ENCODE measurements at regions not wholly inside any gene's neighbourhood (a gene's known extent, or its start where the extent isn't known, plus 50 kb on each side); places are given as distances from the start of the nearest gene placed in this dataset.
A peak's percentile ranks its signal among the peaks of the same experiment; 100 is the strongest.

DNA sequence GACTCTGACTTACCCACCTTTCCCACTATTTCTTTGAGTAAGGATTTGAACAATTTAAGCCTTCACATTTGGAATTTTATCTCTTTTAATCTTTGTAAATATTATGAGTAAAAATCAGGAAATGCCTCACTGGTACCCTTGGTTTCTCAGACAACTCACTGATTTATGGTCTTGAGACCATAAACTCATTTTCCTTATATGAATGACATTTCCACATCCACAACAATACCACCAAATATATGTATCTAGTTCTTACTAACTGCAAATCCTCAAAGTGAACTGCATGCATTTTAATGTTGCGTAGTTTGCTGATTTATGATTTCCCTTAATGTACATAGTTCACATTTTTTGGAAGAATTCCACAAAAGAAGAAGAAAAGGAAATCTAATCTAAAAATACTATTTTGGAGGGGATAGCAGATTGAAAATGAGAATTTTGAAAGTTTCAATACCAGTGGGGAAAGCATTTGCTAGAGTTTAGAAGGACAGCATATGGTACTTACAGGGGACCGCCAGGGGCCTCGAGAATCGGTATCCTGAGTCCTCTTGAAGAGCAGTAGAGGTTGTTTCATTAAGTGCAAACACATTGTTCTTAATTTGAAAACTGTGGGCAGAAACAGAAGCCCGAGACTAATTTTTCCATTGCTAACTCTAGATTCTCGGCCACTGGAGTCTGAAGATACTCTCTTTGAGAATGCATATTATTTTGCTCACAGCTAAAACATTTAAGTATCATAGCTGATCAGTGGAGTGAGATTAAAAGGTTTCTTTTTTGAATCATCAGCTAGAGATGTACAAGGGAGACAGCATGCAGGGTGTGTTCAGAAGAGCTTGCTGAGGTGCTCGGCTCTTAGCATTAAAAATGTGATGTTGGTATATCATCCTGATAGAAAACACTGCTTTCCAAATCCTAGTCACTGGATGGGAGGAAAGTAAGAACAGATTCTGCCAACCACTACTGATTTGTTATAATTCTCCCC lies 964.0 kb downstream of the GATA3 start:
- Mint-ChIP-seq H3K9me3 (no peaks in the 10 kb centered on the region), H3K4me3 (peak overlapping the region; percentile 25), H3K27me3 (peaks cover 36% of the 10 kb centered on the region), H3K27ac (ENCODE audit: low read depth) (peak overlapping the region; percentile 59), H3K4me1 (no peaks in the 10 kb centered on the region), H3K36me3 (ENCODE audit: insufficient read depth) (no peaks in the 10 kb centered on the region)
- ATAC-seq (replicated peaks; ENCODE audit: extremely low read depth, poor library complexity, severe bottlenecking): no peak
- DNase-seq (ENCODE audit: low spot score in 2 of 2): no peak

DNA sequence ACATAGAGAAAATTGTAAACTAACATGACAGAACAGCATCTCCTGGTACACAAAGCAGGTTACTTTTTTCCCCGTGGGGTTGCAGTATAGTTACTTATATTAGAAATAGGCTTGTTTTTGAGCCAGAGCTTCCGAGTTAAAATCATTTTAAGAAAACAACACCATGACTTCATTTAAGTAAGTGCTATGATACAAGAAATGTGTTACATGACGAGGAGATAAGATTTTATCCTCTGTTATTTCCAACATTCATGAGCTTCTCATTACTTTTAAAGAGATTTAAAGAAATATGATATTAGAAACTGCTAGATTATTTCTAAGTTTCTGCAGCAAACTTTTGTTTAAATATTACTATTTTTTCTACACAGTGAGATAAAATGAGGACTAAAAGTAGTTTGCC lies 968.7 kb downstream of the GATA3 start:
- Mint-ChIP-seq H3K4me3 (no peak overlapping the region), H3K9me3 (no peaks in the 10 kb centered on the region), H3K27ac (ENCODE audit: low read depth) (no peak overlapping the region), H3K27me3 (peaks cover 25% of the 10 kb centered on the region), H3K4me1 (no peaks in the 10 kb centered on the region), H3K36me3 (ENCODE audit: insufficient read depth) (no peaks in the 10 kb centered on the region)
- ATAC-seq (replicated peaks; ENCODE audit: extremely low read depth, poor library complexity, severe bottlenecking) (no peak), DNase-seq (ENCODE audit: low spot score in 2 of 2) (no peak)

DNA sequence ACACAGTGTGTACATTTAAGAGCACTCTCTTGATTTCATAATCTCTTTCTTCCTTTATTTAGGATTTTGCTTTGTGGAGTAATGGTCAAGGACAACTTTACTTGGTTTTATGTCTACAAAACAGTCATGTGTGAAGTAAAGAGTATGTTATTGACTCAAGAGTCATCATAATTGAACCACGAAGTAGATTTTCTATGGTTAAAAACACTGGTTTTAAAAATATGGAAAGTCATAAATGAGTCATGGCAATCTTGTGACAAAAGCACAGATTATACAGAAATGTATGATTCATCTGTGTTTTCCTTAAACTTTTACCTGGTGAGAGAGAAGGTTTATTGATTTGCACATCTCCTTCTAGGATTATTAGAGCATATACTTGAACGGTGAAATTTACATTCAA lies 969.7 kb downstream of the GATA3 start:
- H3K27me3 Mint-ChIP-seq: peaks cover 25% of the 10 kb centered on the region
- H3K4me1 Mint-ChIP-seq: no peaks in the 10 kb centered on the region
- H3K4me3 Mint-ChIP-seq: no peak overlapping the region
- H3K27ac Mint-ChIP-seq (ENCODE audit: low read depth): no peak overlapping the region
- DNase-seq (ENCODE audit: low spot score in 2 of 2) (no peak), ATAC-seq (replicated peaks; ENCODE audit: extremely low read depth, poor library complexity, severe bottlenecking) (no peak)
- no peaks in the 10 kb centered on the region for H3K9me3 Mint-ChIP-seq
- H3K36me3 Mint-ChIP-seq (ENCODE audit: insufficient read depth): no peaks in the 10 kb centered on the region

GRCh38 chr10:9028231-9028630 lies 973.7 kb downstream of the GATA3 start:
- DNase-seq (ENCODE audit: low spot score in 2 of 2): no peak
- Mint-ChIP-seq H3K4me3 (no peak overlapping the region), H3K36me3 (ENCODE audit: insufficient read depth) (no peaks in the 10 kb centered on the region), H3K4me1 (no peaks in the 10 kb centered on the region), H3K27me3 (peaks cover 25% of the 10 kb centered on the region), H3K27ac (ENCODE audit: low read depth) (no peak overlapping the region), H3K9me3 (no peaks in the 10 kb centered on the region)
- ATAC-seq (replicated peaks; ENCODE audit: extremely low read depth, poor library complexity, severe bottlenecking): no peak

DNA sequence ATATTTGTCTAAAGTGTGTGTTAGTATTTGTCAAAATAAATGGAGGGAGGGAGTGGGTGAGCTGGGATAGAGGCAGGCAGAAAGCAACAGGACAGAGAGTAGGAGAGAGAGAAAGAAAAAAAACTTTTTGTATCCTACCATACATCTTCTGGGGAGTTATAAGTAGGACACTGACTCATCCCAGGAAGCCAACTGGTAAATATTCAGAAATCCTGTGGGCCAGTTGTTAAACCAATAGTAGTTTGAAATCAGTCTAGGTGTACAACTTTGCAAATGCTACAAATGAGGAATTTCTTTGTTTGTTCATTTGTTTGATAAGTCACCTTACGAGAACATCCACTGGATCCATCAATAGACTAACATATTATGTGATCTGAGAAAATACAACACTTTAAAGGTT lies 980.9 kb downstream of the GATA3 start:
- DNase-seq (ENCODE audit: low spot score in 2 of 2) (no peak), ATAC-seq (replicated peaks; ENCODE audit: extremely low read depth, poor library complexity, severe bottlenecking) (no peak)
- Mint-ChIP-seq H3K27me3 (peaks cover 9% of the 10 kb centered on the region), H3K4me3 (no peak overlapping the region), H3K36me3 (ENCODE audit: insufficient read depth) (peaks cover 2% of the 10 kb centered on the region), H3K27ac (ENCODE audit: low read depth) (no peak overlapping the region), H3K9me3 (peaks cover 6% of the 10 kb centered on the region), H3K4me1 (no peaks in the 10 kb centered on the region)

- no peak overlapping the region for H3K4me3 Mint-ChIP-seq
- DNase-seq (ENCODE audit: low spot score in 2 of 2) (no peak), ATAC-seq (replicated peaks; ENCODE audit: extremely low read depth, poor library complexity, severe bottlenecking) (no peak)
- H3K9me3 Mint-ChIP-seq: peaks cover 6% of the 10 kb centered on the region
- H3K27me3 Mint-ChIP-seq: peaks cover 9% of the 10 kb centered on the region
- no peaks in the 10 kb centered on the region for H3K4me1 Mint-ChIP-seq
- H3K36me3 Mint-ChIP-seq (ENCODE audit: insufficient read depth): peaks cover 2% of the 10 kb centered on the region
- H3K27ac Mint-ChIP-seq (ENCODE audit: low read depth): no peak overlapping the region
Measured at GRCh38 chr10:9036711-9037204, 982.3 kb downstream of the GATA3 start.

DNA sequence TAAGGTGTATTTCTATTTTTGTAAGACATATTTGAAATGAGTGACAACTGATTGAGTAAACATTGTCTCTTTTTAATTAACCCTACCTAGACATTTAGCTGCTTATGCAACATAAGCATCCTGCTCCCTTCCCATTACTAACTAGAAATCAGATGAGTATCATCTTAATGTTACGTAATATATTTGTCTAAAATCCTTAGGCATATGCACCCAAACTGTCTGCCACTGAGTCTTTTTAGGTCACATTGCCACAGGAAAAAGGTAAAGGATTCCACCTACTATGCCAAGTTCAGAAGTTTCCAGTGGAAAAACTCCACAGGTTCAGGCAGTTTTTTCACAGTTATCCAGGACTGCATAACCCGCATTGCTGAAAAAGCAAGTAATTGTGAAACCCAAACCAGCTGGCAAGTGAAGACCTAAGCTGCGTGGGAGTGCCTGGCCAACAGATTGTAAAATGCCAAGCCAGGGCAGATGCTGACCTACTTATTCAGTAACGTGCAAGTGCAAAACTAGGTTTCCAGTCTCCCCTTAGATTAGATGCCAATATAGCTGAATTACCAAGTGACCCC lies 983.7 kb downstream of the GATA3 start:
- ATAC-seq (replicated peaks; ENCODE audit: extremely low read depth, poor library complexity, severe bottlenecking): no peak
- Mint-ChIP-seq H3K9me3 (peaks cover 6% of the 10 kb centered on the region), H3K27ac (ENCODE audit: low read depth) (no peak overlapping the region), H3K4me1 (no peaks in the 10 kb centered on the region), H3K4me3 (no peak overlapping the region), H3K36me3 (ENCODE audit: insufficient read depth) (peaks cover 2% of the 10 kb centered on the region), H3K27me3 (peaks cover 9% of the 10 kb centered on the region)
- DNase-seq (ENCODE audit: low spot score in 2 of 2): no peak

- H3K4me1 Mint-ChIP-seq: no peaks in the 10 kb centered on the region
- peaks cover 9% of the 10 kb centered on the region for H3K27me3 Mint-ChIP-seq
- H3K36me3 Mint-ChIP-seq (ENCODE audit: insufficient read depth): no peaks in the 10 kb centered on the region
- no peak overlapping the region for H3K27ac Mint-ChIP-seq (ENCODE audit: low read depth)
- no peak for ATAC-seq (replicated peaks; ENCODE audit: extremely low read depth, poor library complexity, severe bottlenecking)
- H3K4me3 Mint-ChIP-seq: no peak overlapping the region
- DNase-seq (ENCODE audit: low spot score in 2 of 2): no peak
- H3K9me3 Mint-ChIP-seq: no peaks in the 10 kb centered on the region
Measured at GRCh38 chr10:9043466-9043865, 989.0 kb downstream of the GATA3 start.

- no peak for ATAC-seq (replicated peaks; ENCODE audit: extremely low read depth, poor library complexity, severe bottlenecking)
- H3K27ac Mint-ChIP-seq (ENCODE audit: low read depth): no peak overlapping the region
- no peak overlapping the region for H3K4me3 Mint-ChIP-seq
- no peaks in the 10 kb centered on the region for H3K9me3 Mint-ChIP-seq
- no peaks in the 10 kb centered on the region for H3K36me3 Mint-ChIP-seq (ENCODE audit: insufficient read depth)
- DNase-seq (ENCODE audit: low spot score in 2 of 2): no peak
- H3K27me3 Mint-ChIP-seq: peaks cover 9% of the 10 kb centered on the region
- H3K4me1 Mint-ChIP-seq: no peaks in the 10 kb centered on the region
Measured at GRCh38 chr10:9045311-9045710, 990.8 kb downstream of the GATA3 start.

DNA sequence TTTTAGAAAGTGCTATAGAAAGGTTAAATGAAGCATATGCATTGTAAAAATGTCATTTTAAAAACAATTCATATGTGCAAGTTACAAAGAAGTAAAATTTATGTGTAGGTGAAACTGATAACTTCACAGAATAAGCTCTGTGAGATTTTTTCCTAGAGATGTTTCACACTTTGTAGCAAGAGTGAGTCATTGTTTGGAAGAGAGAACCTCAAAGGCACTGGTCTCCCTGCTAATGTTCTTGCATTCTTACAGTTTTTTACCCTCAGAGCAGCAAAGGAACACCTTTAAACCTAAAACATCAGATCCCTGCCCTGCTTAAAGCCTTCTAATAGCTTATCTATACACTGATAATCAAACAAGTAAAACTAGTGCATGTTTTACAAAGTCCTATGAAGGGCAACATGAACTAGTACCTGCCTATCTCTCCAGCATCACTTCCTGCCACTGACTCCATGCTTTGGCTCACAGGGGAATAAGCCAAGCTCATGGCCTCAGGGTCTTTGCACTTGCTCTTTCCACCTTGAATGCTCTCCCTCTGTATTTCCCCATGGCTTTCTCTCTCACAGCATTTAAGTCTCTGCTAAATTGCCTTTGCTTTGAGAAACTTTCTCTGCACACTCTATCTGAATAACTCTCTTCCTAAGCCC lies 997.0 kb downstream of the GATA3 start:
- no peak for DNase-seq (ENCODE audit: low spot score in 2 of 2)
- Mint-ChIP-seq H3K36me3 (ENCODE audit: insufficient read depth) (peaks cover 2% of the 10 kb centered on the region), H3K9me3 (peaks cover 6% of the 10 kb centered on the region), H3K4me3 (no peak overlapping the region), H3K27me3 (peaks cover 9% of the 10 kb centered on the region), H3K27ac (ENCODE audit: low read depth) (no peak overlapping the region), H3K4me1 (no peaks in the 10 kb centered on the region)
- no peak for ATAC-seq (replicated peaks; ENCODE audit: extremely low read depth, poor library complexity, severe bottlenecking)

GRCh38 chr10:9052767-9053166 lies 998.3 kb downstream of the GATA3 start:
- DNase-seq (ENCODE audit: low spot score in 2 of 2) (no peak), ATAC-seq (replicated peaks; ENCODE audit: extremely low read depth, poor library complexity, severe bottlenecking) (no peak)
- peaks cover 6% of the 10 kb centered on the region for H3K9me3 Mint-ChIP-seq
- no peaks in the 10 kb centered on the region for H3K4me1 Mint-ChIP-seq
- H3K4me3 Mint-ChIP-seq: no peak overlapping the region
- peaks cover 5% of the 10 kb centered on the region for H3K27me3 Mint-ChIP-seq
- no peak overlapping the region for H3K27ac Mint-ChIP-seq (ENCODE audit: low read depth)
- H3K36me3 Mint-ChIP-seq (ENCODE audit: insufficient read depth): peaks cover 2% of the 10 kb centered on the region

- peaks cover 2% of the 10 kb centered on the region for H3K36me3 Mint-ChIP-seq (ENCODE audit: insufficient read depth)
- H3K4me1 Mint-ChIP-seq: no peaks in the 10 kb centered on the region
- H3K27me3 Mint-ChIP-seq: no peaks in the 10 kb centered on the region
- no peak overlapping the region for H3K27ac Mint-ChIP-seq (ENCODE audit: low read depth)
- peaks cover 6% of the 10 kb centered on the region for H3K9me3 Mint-ChIP-seq
- ATAC-seq (replicated peaks; ENCODE audit: extremely low read depth, poor library complexity, severe bottlenecking): no peak
- DNase-seq (ENCODE audit: low spot score in 2 of 2): no peak
- H3K4me3 Mint-ChIP-seq: no peak overlapping the region
Measured at GRCh38 chr10:9056521-9056920, 1002.0 kb downstream of the GATA3 start.
